SU-DHL-6 (cell line): ENCODE measurements at regions not wholly inside any gene's neighbourhood (a gene's known extent, or its start where the extent isn't known, plus 50 kb on each side); places are given as distances from the start of the nearest gene placed in this dataset.

ENCODE experiments used
- H2AFZ ChIP-seq: fragments of 200-600 bp; sonication (generic); 2 replicates; pipeline ENCODE4 v1.6.1; 2014; ENCODE audit warnings: low read depth, mild to moderate bottlenecking, moderate library complexity, mixed read lengths, antibody characterized with exemption, low read length; ENCODE audit not compliant: severe bottlenecking
- H3F3A ChIP-seq: fragments of 200-600 bp; shearing (Covaris generic); 2 replicates; pipeline ENCODE4 v1.6.0; 2016; ENCODE audit warnings: antibody characterized with exemption, mild to moderate bottlenecking; ENCODE audit not compliant: insufficient read depth
- H3K27ac ChIP-seq: fragments of 200-600 bp; sonication (generic); 2 replicates; pipeline ENCODE4 v1.5.1; 2016; ENCODE audit warnings: low read depth, mild to moderate bottlenecking, low read length, moderate library complexity, mixed read lengths
- H3K27me3 ChIP-seq: fragments of 200-600 bp; sonication (generic), shearing (Covaris generic); 2 replicates; pipeline ENCODE4 v1.6.0; 2014; ENCODE audit warnings: mild to moderate bottlenecking, low read length
- H3K36me3 ChIP-seq: fragments of 200-600 bp; sonication (generic); 2 replicates; pipeline ENCODE4 v1.6.1; 2014; ENCODE audit warnings: mild to moderate bottlenecking, low read length, mixed read lengths
- H3K4me2 ChIP-seq: fragments of 300-600, 200-600 bp; shearing (Covaris generic), sonication (generic); 2 replicates; pipeline ENCODE4 v1.6.0; 2014; ENCODE audit warnings: low read length, low read depth, mild to moderate bottlenecking; ENCODE audit not compliant: poor library complexity, severe bottlenecking
- H3K4me3 ChIP-seq: fragments of 200-600 bp; sonication (generic); 2 replicates; pipeline ENCODE4 v1.5.1; 2014; ENCODE audit warnings: antibody characterized with exemption, low read length, mild to moderate bottlenecking, mixed read lengths; ENCODE audit not compliant: insufficient read depth, poor library complexity, severe bottlenecking
- H3K79me2 ChIP-seq: fragments of 200-600 bp; sonication (generic); 2 replicates; pipeline ENCODE4 v1.6.1; 2014; ENCODE audit warnings: mild to moderate bottlenecking, low read length, moderate library complexity; ENCODE audit not compliant: insufficient read depth
- H3K9ac ChIP-seq: fragments of 200-600 bp; sonication (generic); 2 replicates; pipeline ENCODE4 v1.7.0; 2014; ENCODE audit warnings: mild to moderate bottlenecking, low read length
- H3K9me2 ChIP-seq: fragments of 200-600 bp; sonication (generic); replicated peaks from 2 replicates; pipeline ENCODE4 v1.6.1; 2014; ENCODE audit warnings: low read length; ENCODE audit not compliant: insufficient read depth
- H3K9me3 ChIP-seq: fragments of 200-600 bp; sonication (generic); 2 replicates; pipeline ENCODE4 v1.6.1; 2014; ENCODE audit warnings: low read length, mixed read lengths; ENCODE audit not compliant: insufficient read depth
- H4K20me1 ChIP-seq: fragments of 200-600 bp; sonication (generic); 2 replicates; pipeline ENCODE4 v1.6.1; 2014; ENCODE audit warnings: low read depth, mild to moderate bottlenecking, antibody characterized with exemption, low read length, moderate library complexity, mixed read lengths
- EZH2phosphoT487 ChIP-seq: fragments of 200-600 bp; sonication (generic), shearing (Covaris generic); conservative IDR thresholded peaks from 2 replicates; pipeline ENCODE4 v1.6.1; 2018; ENCODE audit warnings: mild to moderate bottlenecking, antibody characterized with exemption, low read length, moderate library complexity, mixed read lengths
- TF ChIP-seq, protein P1 (sequence below): fragments of 200-600 bp; sonication (generic); IDR thresholded peaks from one replicate; pipeline ENCODE4 v1.5.1; 2017; ENCODE audit warnings: antibody characterized with exemption, mild to moderate bottlenecking, low read length, moderate library complexity; ENCODE audit not compliant: insufficient read depth, poor library complexity, severe bottlenecking

DNA sequence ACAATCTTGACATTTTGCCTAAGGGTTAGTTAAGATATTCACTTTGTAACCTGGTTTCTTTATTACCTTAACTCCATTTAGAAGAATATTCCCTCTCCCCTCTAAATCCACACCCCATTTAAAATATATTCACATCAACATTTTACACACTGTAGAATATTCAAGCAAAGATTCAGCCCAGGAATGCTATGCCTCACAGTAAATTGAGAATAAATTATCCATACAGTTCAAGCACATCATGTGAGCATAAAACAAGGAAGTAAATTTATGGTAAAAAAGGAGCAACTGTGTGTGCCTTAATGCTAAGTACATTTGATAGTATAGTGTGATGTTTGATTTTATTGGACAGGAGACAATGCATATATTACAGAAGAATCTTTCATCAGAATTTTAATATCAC, 806.6 kb upstream of the KIF2B start:
- TF ChIP-seq, protein P1, sequence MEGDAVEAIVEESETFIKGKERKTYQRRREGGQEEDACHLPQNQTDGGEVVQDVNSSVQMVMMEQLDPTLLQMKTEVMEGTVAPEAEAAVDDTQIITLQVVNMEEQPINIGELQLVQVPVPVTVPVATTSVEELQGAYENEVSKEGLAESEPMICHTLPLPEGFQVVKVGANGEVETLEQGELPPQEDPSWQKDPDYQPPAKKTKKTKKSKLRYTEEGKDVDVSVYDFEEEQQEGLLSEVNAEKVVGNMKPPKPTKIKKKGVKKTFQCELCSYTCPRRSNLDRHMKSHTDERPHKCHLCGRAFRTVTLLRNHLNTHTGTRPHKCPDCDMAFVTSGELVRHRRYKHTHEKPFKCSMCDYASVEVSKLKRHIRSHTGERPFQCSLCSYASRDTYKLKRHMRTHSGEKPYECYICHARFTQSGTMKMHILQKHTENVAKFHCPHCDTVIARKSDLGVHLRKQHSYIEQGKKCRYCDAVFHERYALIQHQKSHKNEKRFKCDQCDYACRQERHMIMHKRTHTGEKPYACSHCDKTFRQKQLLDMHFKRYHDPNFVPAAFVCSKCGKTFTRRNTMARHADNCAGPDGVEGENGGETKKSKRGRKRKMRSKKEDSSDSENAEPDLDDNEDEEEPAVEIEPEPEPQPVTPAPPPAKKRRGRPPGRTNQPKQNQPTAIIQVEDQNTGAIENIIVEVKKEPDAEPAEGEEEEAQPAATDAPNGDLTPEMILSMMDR: no peak
- Histone ChIP-seq H4K20me1 (no peaks in the 10 kb centered on the region), H3K9me3 (0 out of 2 replicates have a peak, but pooled peaks cover 4% of the 10 kb centered on the region), H3K36me3 (no peaks in the 10 kb centered on the region), H2AFZ (no peak overlapping the region), H3K27me3 (no peaks in the 10 kb centered on the region), H3K27ac (no peak overlapping the region), H3K4me2 (no peak overlapping the region), H3K9ac (no peak overlapping the region), H3K79me2 (no peaks in the 10 kb centered on the region), H3K4me3 (no peak overlapping the region), H3K9me2 (no peaks in the 10 kb centered on the region), H3F3A (no peaks in the 10 kb centered on the region)

GRCh38 chr17:53012364-53012763, 810.4 kb upstream of the KIF2B start:
- H3K9ac ChIP-seq: no peak overlapping the region
- no peaks in the 10 kb centered on the region for H3K36me3 ChIP-seq
- no peak overlapping the region for H3K27ac ChIP-seq
- no peaks in the 10 kb centered on the region for H3K9me3 ChIP-seq
- no peaks in the 10 kb centered on the region for H3K9me2 ChIP-seq
- no peaks in the 10 kb centered on the region for H3K79me2 ChIP-seq
- H4K20me1 ChIP-seq: no peaks in the 10 kb centered on the region
- no peak overlapping the region for H3K4me2 ChIP-seq
- no peaks in the 10 kb centered on the region for H3F3A ChIP-seq
- H3K27me3 ChIP-seq: no peaks in the 10 kb centered on the region
- H2AFZ ChIP-seq: no peak overlapping the region
- H3K4me3 ChIP-seq: no peak overlapping the region
- TF ChIP-seq, protein P1: no peak
- TF ChIP-seq EZH2phosphoT487: no peak

GRCh38 chr17:53006006-53006405, 816.7 kb upstream of the KIF2B start:
- no peak overlapping the region for H3K27ac ChIP-seq
- H3K79me2 ChIP-seq: no peaks in the 10 kb centered on the region
- no peaks in the 10 kb centered on the region for H4K20me1 ChIP-seq
- no peak for TF ChIP-seq EZH2phosphoT487
- TF ChIP-seq, protein P1: no peak
- no peaks in the 10 kb centered on the region for H3F3A ChIP-seq
- no peaks in the 10 kb centered on the region for H3K27me3 ChIP-seq
- no peak overlapping the region for H2AFZ ChIP-seq
- H3K4me2 ChIP-seq: no peak overlapping the region
- H3K9me3 ChIP-seq: no peaks in the 10 kb centered on the region
- H3K4me3 ChIP-seq: no peak overlapping the region
- no peaks in the 10 kb centered on the region for H3K36me3 ChIP-seq
- H3K9me2 ChIP-seq: no peaks in the 10 kb centered on the region
- H3K9ac ChIP-seq: no peak overlapping the region

- no peak overlapping the region for H3K9ac ChIP-seq
- H3K27ac ChIP-seq: no peak overlapping the region
- H3F3A ChIP-seq: no peaks in the 10 kb centered on the region
- no peak overlapping the region for H3K4me2 ChIP-seq
- H3K9me3 ChIP-seq: no peaks in the 10 kb centered on the region
- no peaks in the 10 kb centered on the region for H3K79me2 ChIP-seq
- H4K20me1 ChIP-seq: no peaks in the 10 kb centered on the region
- H3K36me3 ChIP-seq: no peaks in the 10 kb centered on the region
- H3K9me2 ChIP-seq: no peaks in the 10 kb centered on the region
- no peak for TF ChIP-seq EZH2phosphoT487
- TF ChIP-seq, protein P1: no peak
- H3K4me3 ChIP-seq: no peak overlapping the region
- no peaks in the 10 kb centered on the region for H3K27me3 ChIP-seq
- H2AFZ ChIP-seq: no peak overlapping the region
Observed at GRCh38 chr17:53004902-53005301, 817.8 kb upstream of the KIF2B start.
